ENCODE measurements at regions not wholly inside any gene's neighbourhood (a gene's known extent, or its start where the extent isn't known, plus 50 kb on each side); places are given as distances from the start of the nearest gene placed in this dataset.
"Not testable (repeated sequence)": the region's sequence is repeated elsewhere in the genome, so short reads cannot be mapped to it uniquely, and the experiment has no call there.

- H3K9me3 Mint-ChIP-seq: peaks cover 8% of the 10 kb centered on the region
- TF ChIP-seq CTCF (conservative IDR thresholded peaks at IDR 0.05): no peak
- DNase-seq (ENCODE audit: low read depth, low spot score): no peak
- H3K4me1 Mint-ChIP-seq: peaks cover 3% of the 10 kb centered on the region
- H3K4me3 Mint-ChIP-seq: no peak overlapping the region
- no peaks in the 10 kb centered on the region for H3K36me3 Mint-ChIP-seq (ENCODE audit: low read depth)
- no peaks in the 10 kb centered on the region for H3K27me3 Mint-ChIP-seq (ENCODE audit: low read depth)
- H3K27ac Mint-ChIP-seq (ENCODE audit: unreplicated experiment): no peak overlapping the region
These were observed 75.7 kb upstream of the LRPAP1 start for GRCh38 chr4:3607690-3608552.

GRCh38 chr4:3606850-3607249, 74.6 kb upstream of the LRPAP1 start:
- H3K4me3 Mint-ChIP-seq; H3K27ac Mint-ChIP-seq (ENCODE audit: unreplicated experiment); H3K27me3 Mint-ChIP-seq (ENCODE audit: low read depth); H3K9me3 Mint-ChIP-seq; H3K4me1 Mint-ChIP-seq; DNase-seq (ENCODE audit: low read depth, low spot score); H3K36me3 Mint-ChIP-seq (ENCODE audit: low read depth): not testable (repeated sequence)

DNA sequence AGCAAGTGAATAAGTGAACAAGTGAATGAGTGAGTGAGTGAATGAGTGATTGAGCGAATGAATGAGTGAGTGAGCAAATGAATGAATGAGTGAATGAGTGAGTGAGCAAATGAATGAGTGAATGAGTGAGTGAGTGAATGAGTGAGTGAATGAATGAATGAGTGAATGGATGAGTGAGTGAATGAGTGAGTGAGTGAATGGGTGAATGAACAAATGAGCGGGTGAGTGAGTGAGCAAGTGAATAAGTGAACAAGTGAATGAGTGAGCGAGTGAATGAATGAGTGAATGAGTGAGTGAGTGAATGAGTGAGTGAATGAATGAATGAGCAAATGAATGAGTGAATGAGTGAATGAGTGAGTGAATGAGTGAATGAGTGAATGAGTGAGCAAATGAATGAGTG, 74.0 kb upstream of the LRPAP1 start:
- not testable (repeated sequence) for H3K36me3 Mint-ChIP-seq (ENCODE audit: low read depth); DNase-seq (ENCODE audit: low read depth, low spot score); H3K27ac Mint-ChIP-seq (ENCODE audit: unreplicated experiment); H3K4me3 Mint-ChIP-seq; H3K27me3 Mint-ChIP-seq (ENCODE audit: low read depth); H3K9me3 Mint-ChIP-seq; H3K4me1 Mint-ChIP-seq

DNA sequence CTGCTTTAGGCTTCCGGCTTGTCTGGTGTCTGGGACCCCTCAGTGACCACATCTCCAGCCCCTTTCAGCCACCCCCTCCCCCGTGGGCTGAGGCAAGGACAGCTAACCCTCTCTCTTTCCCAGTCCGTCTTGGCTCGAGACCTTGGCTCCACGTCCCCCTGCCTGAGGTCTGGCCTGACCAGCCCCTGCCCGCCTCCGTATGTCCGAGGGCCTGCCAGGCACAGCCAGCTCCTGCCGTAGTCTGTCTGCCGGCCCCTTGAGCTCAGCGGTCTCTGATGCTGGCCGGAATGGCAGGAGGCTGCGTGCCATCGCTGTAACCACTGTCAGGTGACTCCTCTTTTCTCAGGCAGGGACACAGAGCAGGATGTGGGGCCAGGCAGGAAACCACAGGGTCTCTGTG, 73.3 kb upstream of the LRPAP1 start:
- Mint-ChIP-seq H3K9me3 (peaks cover 3% of the 10 kb centered on the region), H3K4me3 (no peak overlapping the region), H3K27me3 (ENCODE audit: low read depth) (no peaks in the 10 kb centered on the region), H3K36me3 (ENCODE audit: low read depth) (no peaks in the 10 kb centered on the region), H3K27ac (ENCODE audit: unreplicated experiment) (no peak overlapping the region), H3K4me1 (no peaks in the 10 kb centered on the region)
- DNase-seq (ENCODE audit: low read depth, low spot score): no peak
- TF ChIP-seq CTCF (conservative IDR thresholded peaks at IDR 0.05): no peak

DNA sequence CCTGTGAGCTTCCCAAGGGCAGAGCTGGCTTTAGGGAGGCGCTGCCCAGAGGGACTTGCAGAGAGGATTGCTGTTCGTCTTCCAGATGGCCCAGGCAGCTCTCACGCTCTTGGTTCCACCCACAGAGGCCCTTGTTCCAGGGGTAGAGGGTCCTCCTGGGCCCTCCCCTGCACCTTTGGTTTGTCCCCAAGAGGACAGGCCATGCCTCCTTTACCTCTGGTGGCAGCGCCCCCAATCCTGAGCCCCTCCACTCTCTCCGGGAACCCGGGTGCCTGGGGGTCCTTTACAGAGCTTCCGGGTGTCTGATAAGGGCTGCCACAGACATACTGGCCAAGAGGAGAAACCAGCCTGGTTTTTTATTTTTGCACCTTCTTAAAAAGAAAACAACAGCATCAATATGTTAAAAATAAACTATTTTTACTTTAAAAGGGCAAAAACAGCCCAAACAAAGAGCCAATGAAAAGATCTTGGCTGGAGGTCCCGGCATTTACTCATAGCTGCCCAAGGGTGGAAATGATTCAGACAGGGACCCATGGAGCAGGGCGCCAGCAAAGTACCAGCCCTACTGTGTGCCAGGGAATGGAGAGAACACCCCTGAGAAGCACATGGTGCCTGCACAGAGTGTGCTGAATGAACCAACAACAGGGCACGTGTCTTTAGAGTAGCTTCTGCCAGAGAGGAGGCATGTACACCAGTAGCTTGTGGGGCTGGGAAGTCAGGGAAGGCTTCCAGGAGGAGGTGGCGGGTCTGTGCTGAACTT, 70.8 kb upstream of the LRPAP1 start:
- H3K36me3 Mint-ChIP-seq (ENCODE audit: low read depth); H3K9me3 Mint-ChIP-seq; H3K4me1 Mint-ChIP-seq; H3K27ac Mint-ChIP-seq (ENCODE audit: unreplicated experiment); DNase-seq (ENCODE audit: low read depth, low spot score); H3K4me3 Mint-ChIP-seq; H3K27me3 Mint-ChIP-seq (ENCODE audit: low read depth): not testable (repeated sequence)

DNA sequence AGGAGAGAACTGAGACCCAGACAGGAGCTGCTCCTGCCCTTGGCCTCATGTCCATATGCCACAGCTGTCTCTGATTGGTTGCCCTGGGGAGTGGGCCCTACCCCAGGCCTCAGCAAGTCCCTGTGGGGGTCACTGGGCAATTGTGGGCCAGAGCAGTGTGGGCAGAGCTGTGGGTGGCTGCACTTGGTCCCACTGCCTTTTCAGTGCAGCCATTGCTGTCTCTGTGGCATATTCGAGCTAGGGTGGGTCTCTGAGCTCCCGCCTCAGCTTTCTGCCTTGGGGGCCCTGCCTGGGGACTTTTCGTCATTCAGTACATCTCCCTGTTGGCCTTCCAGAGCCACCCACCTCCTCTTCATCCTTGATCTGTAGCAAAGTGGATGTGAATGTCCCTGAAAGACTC, 69.8 kb upstream of the LRPAP1 start:
- H3K27ac Mint-ChIP-seq (ENCODE audit: unreplicated experiment): no peak overlapping the region
- no peak for TF ChIP-seq CTCF (conservative IDR thresholded peaks at IDR 0.05)
- H3K4me3 Mint-ChIP-seq: no peak overlapping the region
- H3K4me1 Mint-ChIP-seq: no peaks in the 10 kb centered on the region
- no peaks in the 10 kb centered on the region for H3K36me3 Mint-ChIP-seq (ENCODE audit: low read depth)
- no peaks in the 10 kb centered on the region for H3K27me3 Mint-ChIP-seq (ENCODE audit: low read depth)
- H3K9me3 Mint-ChIP-seq: no peaks in the 10 kb centered on the region
- no peak for DNase-seq (ENCODE audit: low read depth, low spot score)

- H3K27me3 Mint-ChIP-seq (ENCODE audit: low read depth); H3K36me3 Mint-ChIP-seq (ENCODE audit: low read depth); DNase-seq (ENCODE audit: low read depth, low spot score); H3K27ac Mint-ChIP-seq (ENCODE audit: unreplicated experiment); H3K9me3 Mint-ChIP-seq; H3K4me3 Mint-ChIP-seq; H3K4me1 Mint-ChIP-seq: not testable (repeated sequence)
These were observed 69.0 kb upstream of the LRPAP1 start for GRCh38 chr4:3601108-3601690.

Data from neural crest cell (in vitro differentiated cells).